ENCODE measurements at regions not wholly inside any gene's neighbourhood (a gene's known extent, or its start where the extent isn't known, plus 50 kb on each side); places are given as distances from the start of the nearest gene placed in this dataset.
"Not testable (repeated sequence)": the region's sequence is repeated elsewhere in the genome, so short reads cannot be mapped to it uniquely, and the experiment has no call there.

- Histone ChIP-seq H3K36me3 (no peaks in the 10 kb centered on the region), H3K27ac (no peak overlapping the region), H3K4me3 (no peak overlapping the region), H3K27me3 (peaks cover 0 to 8% (median 0%) of the 10 kb centered on the region in 3 donors), H3K4me1 (no peaks in the 10 kb centered on the region), H3K9me3 (no peaks in the 10 kb centered on the region)
- no peak for DNase-seq
- intact Hi-C loops (cut with DNase I): no loop called here
- TF ChIP-seq CTCF (IDR thresholded peaks at IDR 0.05) (no peak), POLR2A (IDR thresholded peaks at IDR 0.05) (no peak), EP300 (IDR thresholded peaks at IDR 0.05) (no peak), POLR2AphosphoS5 (IDR thresholded peaks at IDR 0.05) (no peak)
- WGBS, 2 donors: 66 to 86% methylated on average over 7 of the region's 7 CpGs
These were observed 68.4 kb upstream of the SRRM3 start for GRCh38 chr7:76133164-76133775.

GRCh38 chr7:76133839-76134238, 67.9 kb upstream of the SRRM3 start:
- Histone ChIP-seq H3K36me3 (no peaks in the 10 kb centered on the region), H3K27me3 (peaks cover 0 to 8% (median 0%) of the 10 kb centered on the region in 3 donors), H3K9me3 (no peaks in the 10 kb centered on the region), H3K27ac (no peak overlapping the region), H3K4me3 (no peak overlapping the region), H3K4me1 (no peaks in the 10 kb centered on the region)
- intact Hi-C loops (cut with DNase I): no loop called here
- TF ChIP-seq EP300 (IDR thresholded peaks at IDR 0.05) (no peak), POLR2AphosphoS5 (IDR thresholded peaks at IDR 0.05) (no peak), POLR2A (IDR thresholded peaks at IDR 0.05) (no peak), CTCF (IDR thresholded peaks at IDR 0.05) (no peak)
- WGBS, 2 donors: 53 to 68% methylated on average over 3 of the region's 3 CpGs
- DNase-seq: no peak

- H3K36me3 ChIP-seq; H3K9me3 ChIP-seq; intact Hi-C loops (cut with DNase I); H3K27ac ChIP-seq; H3K4me1 ChIP-seq; DNase-seq; H3K4me3 ChIP-seq; H3K27me3 ChIP-seq: not testable (repeated sequence)
- WGBS, 2 donors: 53 to 76% methylated on average over 2 of the region's 2 CpGs
These were observed 66.4 kb upstream of the SRRM3 start for GRCh38 chr7:76135263-76135662.

- intact Hi-C loops (cut with DNase I); H3K27me3 ChIP-seq; H3K4me1 ChIP-seq; DNase-seq; H3K36me3 ChIP-seq; H3K27ac ChIP-seq; H3K4me3 ChIP-seq; H3K9me3 ChIP-seq: not testable (repeated sequence)
- WGBS, 2 donors: 90 to 91% methylated on average over 7 of the region's 7 CpGs
These were observed 63.0 kb upstream of the SRRM3 start for GRCh38 chr7:76138577-76139313.

GRCh38 chr7:76139670-76140069, 62.0 kb upstream of the SRRM3 start:
- H3K4me3 ChIP-seq: no peak overlapping the region
- TF ChIP-seq POLR2AphosphoS5 (IDR thresholded peaks at IDR 0.05) (no peak), EP300 (IDR thresholded peaks at IDR 0.05) (no peak), POLR2A (IDR thresholded peaks at IDR 0.05) (no peak), CTCF (IDR thresholded peaks at IDR 0.05) (no peak)
- no peaks in the 10 kb centered on the region for H3K27me3 ChIP-seq
- 72 to 83% methylated on average over 1 of the region's 1 CpG for WGBS, 2 donors
- intact Hi-C loops (cut with DNase I): no loop called here
- no peaks in the 10 kb centered on the region for H3K9me3 ChIP-seq
- DNase-seq: no peak
- no peaks in the 10 kb centered on the region for H3K36me3 ChIP-seq
- no peak overlapping the region for H3K27ac ChIP-seq
- H3K4me1 ChIP-seq: no peaks in the 10 kb centered on the region

GRCh38 chr7:76140259-76140658, 61.4 kb upstream of the SRRM3 start:
- H3K9me3 ChIP-seq; H3K27ac ChIP-seq; H3K36me3 ChIP-seq; H3K4me1 ChIP-seq; intact Hi-C loops (cut with DNase I); H3K4me3 ChIP-seq; DNase-seq; H3K27me3 ChIP-seq: not testable (repeated sequence)
- WGBS, 2 donors: 77 to 78% methylated on average over 3 of the region's 3 CpGs

Measured in sigmoid colon (tissue), 6 donors.